ENCODE measurements at regions not wholly inside any gene's neighbourhood (a gene's known extent, or its start where the extent isn't known, plus 50 kb on each side); places are given as distances from the start of the nearest gene placed in this dataset.

DNA sequence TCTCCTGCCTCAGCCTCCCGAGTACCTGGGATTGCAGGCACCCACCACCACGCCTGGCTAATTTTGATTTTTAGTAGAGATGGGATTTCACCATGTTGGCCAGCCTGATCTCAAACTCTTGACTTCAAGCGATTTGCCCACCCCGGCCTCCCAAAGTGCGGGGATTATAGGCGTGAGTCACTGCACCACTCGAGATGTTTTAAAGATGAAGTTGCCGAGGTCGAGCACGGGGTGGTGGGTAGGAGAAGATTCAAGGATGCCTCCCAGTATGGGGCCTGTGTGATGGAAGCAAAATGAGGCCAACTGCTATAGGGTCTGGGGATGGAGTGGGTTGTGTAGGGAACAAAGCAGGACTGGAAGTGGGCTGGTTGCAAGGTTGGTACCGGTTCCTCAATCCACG, 245.2 kb downstream of the MN1 start:
- no peak overlapping the region for H3K4me3 ChIP-seq (ENCODE audit: low read length in 3 of 3)
- FAIRE-seq, result no peak
- no peaks in the 10 kb centered on the region for H3K27me3 ChIP-seq (ENCODE audit: control insufficient read depth, insufficient read depth, low read length)
- peaks cover 0 to 2% (median 0%) of the 10 kb centered on the region in 3 donors for H3K4me1 ChIP-seq (ENCODE audit: control insufficient read depth in 2 of 3, insufficient read depth in 2 of 3, low read depth in 1 of 3, low read length in 3 of 3)
- no peak overlapping the region for H3K9ac ChIP-seq (ENCODE audit: low read length in 3 of 3)
- TF ChIP-seq, protein P1, sequence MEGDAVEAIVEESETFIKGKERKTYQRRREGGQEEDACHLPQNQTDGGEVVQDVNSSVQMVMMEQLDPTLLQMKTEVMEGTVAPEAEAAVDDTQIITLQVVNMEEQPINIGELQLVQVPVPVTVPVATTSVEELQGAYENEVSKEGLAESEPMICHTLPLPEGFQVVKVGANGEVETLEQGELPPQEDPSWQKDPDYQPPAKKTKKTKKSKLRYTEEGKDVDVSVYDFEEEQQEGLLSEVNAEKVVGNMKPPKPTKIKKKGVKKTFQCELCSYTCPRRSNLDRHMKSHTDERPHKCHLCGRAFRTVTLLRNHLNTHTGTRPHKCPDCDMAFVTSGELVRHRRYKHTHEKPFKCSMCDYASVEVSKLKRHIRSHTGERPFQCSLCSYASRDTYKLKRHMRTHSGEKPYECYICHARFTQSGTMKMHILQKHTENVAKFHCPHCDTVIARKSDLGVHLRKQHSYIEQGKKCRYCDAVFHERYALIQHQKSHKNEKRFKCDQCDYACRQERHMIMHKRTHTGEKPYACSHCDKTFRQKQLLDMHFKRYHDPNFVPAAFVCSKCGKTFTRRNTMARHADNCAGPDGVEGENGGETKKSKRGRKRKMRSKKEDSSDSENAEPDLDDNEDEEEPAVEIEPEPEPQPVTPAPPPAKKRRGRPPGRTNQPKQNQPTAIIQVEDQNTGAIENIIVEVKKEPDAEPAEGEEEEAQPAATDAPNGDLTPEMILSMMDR (IDR thresholded peaks at IDR 0.05; ENCODE audit: borderline replicate concordance, extremely low read depth, insufficient read depth), result no peak
- no peaks in the 10 kb centered on the region for H3K9me3 ChIP-seq (ENCODE audit: control insufficient read depth in 2 of 3, insufficient read depth in 1 of 3, low read length in 3 of 3)
- no peak overlapping the region for H3K27ac ChIP-seq (ENCODE audit: low read depth in 2 of 2, low read length in 2 of 2)
- no peaks in the 10 kb centered on the region for H3K36me3 ChIP-seq (ENCODE audit: control insufficient read depth in 2 of 3, insufficient read depth in 3 of 3, low read length in 3 of 3)
- intact Hi-C loops (cut with DNase I), result no loop called here
- no peak for DNase-seq

DNA sequence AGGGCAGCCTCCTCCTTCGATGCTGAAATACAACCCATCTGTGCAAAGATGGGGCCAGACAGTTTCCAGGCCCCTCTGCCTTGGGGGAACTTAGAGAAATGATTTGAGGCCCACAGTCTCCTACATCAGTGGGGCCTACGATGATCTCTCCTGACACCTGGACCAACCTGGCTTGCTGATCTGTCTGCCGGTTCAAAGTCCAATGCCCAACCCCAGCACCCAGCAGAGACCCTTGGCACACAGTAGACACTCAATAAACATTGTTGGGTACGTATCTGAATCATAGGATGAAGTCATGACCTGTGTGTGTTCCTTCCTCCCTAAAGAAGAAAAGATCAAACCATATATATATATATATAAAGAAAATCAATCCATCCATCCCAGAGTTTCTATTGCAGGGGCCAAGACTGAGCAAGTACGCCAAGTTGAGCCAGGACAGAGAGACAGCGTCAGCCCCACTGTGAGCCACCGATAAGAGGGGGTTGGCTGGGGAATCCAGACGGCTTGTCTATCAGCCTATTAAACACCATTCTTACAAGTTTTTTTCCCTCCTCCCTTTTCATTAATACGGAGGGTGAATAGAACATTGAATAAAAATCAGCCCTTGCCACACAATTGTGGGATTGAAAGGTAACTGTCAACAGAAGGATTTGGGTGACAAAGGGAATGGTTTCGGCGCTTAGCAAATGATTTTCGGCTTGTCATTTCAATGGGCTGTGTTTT, 244.1 kb downstream of the MN1 start:
- intact Hi-C loops (cut with DNase I), result no loop called here
- DNase-seq (no peak), FAIRE-seq (no peak)
- Histone ChIP-seq H3K27me3 (ENCODE audit: control insufficient read depth, insufficient read depth, low read length) (no peaks in the 10 kb centered on the region), H3K4me3 (ENCODE audit: low read length in 3 of 3) (no peak overlapping the region), H3K9me3 (ENCODE audit: control insufficient read depth in 2 of 3, insufficient read depth in 1 of 3, low read length in 3 of 3) (no peaks in the 10 kb centered on the region), H3K9ac (ENCODE audit: low read length in 3 of 3) (no peak overlapping the region), H3K27ac (ENCODE audit: low read depth in 2 of 2, low read length in 2 of 2) (no peak overlapping the region), H3K36me3 (ENCODE audit: control insufficient read depth in 2 of 3, insufficient read depth in 3 of 3, low read length in 3 of 3) (no peaks in the 10 kb centered on the region), H3K4me1 (ENCODE audit: control insufficient read depth in 2 of 3, insufficient read depth in 2 of 3, low read depth in 1 of 3, low read length in 3 of 3) (peaks cover 0 to 2% (median 0%) of the 10 kb centered on the region in 3 donors)
- TF ChIP-seq, protein P1 (IDR thresholded peaks at IDR 0.05; ENCODE audit: borderline replicate concordance, extremely low read depth, insufficient read depth), result no peak

DNA sequence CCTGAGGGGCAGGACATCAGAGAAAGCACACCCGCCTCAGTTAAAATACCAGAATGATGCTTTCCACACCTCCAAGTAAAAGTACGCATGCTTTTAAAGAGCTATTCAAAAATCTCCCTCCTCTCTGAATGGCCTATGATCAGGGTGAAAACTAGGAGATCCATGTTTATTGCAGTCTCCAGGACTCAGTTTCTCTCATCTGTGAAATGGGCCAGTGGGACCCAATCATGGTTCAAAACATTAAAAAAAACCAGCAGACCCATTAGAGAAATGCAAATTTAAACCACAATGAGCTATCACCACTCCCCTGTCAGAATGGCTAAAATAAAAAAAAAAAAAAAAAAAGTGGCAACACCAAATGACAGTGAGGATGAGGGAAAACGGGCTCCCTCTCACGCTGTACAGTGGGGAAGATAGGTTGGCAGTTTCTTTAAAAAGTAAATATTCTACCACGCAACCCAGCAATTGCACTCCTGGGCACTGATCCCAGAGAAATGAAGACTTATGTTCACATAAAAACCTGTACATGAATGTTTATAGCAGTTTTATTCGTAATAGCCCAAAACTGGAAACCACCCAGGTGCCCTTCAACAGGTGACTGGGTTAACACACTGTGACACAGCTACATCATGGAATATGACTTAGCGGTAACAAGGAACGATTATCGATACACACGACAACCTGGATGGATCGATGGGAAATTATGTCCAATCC, 242.7 kb downstream of the MN1 start:
- no peak for FAIRE-seq
- DNase-seq, result no peak
- intact Hi-C loops (cut with DNase I), result no loop called here

More for the DNA sequence above, 242.7 kb downstream of the MN1 start:
- no peaks in the 10 kb centered on the region for H3K9me3 ChIP-seq (ENCODE audit: control insufficient read depth in 2 of 3, insufficient read depth in 1 of 3, low read length in 3 of 3)
- H3K9ac ChIP-seq (ENCODE audit: low read length in 3 of 3), result no peak overlapping the region
- peaks cover 0 to 2% (median 0%) of the 10 kb centered on the region in 3 donors for H3K4me1 ChIP-seq (ENCODE audit: control insufficient read depth in 2 of 3, insufficient read depth in 2 of 3, low read depth in 1 of 3, low read length in 3 of 3)
- TF ChIP-seq, protein P1 (IDR thresholded peaks at IDR 0.05; ENCODE audit: borderline replicate concordance, extremely low read depth, insufficient read depth), result no peak
- no peaks in the 10 kb centered on the region for H3K27me3 ChIP-seq (ENCODE audit: control insufficient read depth, insufficient read depth, low read length)
- H3K27ac ChIP-seq (ENCODE audit: low read depth in 2 of 2, low read length in 2 of 2), result no peak overlapping the region
- H3K4me3 ChIP-seq (ENCODE audit: low read length in 3 of 3), result no peak overlapping the region
- no peaks in the 10 kb centered on the region for H3K36me3 ChIP-seq (ENCODE audit: control insufficient read depth in 2 of 3, insufficient read depth in 3 of 3, low read length in 3 of 3)

Data from kidney (tissue), 13 donors.